Astrocyte of the cerebellum (primary cell): ENCODE measurements at regions not wholly inside any gene's neighbourhood (a gene's known extent, or its start where the extent isn't known, plus 50 kb on each side); places are given as distances from the start of the nearest gene placed in this dataset.

ENCODE experiments used
- DNase-seq: peaks from one replicate; pipeline ENCODE4 v3.0.0-alpha.2; 2011; ENCODE audit warnings: low read depth
- H3K4me3 ChIP-seq: 2 replicates; pipeline ENCODE4 v1.5.1; 2011; ENCODE audit warnings: mild to moderate bottlenecking, low read depth, low read length, moderate library complexity
- in situ Hi-C: cut with HindIII; loops from 2 replicates; pipeline ENCODE4 v1.10.0; 2017; ENCODE audit warnings: low sequenced_read_pairs
- TF ChIP-seq, protein P1 (sequence below): IDR thresholded peaks from 2 replicates; pipeline ENCODE4 v1.5.1; 2012; ENCODE audit warnings: low read length, low read depth, moderate library complexity, mild to moderate bottlenecking; ENCODE audit errors: missing control alignments

DNA sequence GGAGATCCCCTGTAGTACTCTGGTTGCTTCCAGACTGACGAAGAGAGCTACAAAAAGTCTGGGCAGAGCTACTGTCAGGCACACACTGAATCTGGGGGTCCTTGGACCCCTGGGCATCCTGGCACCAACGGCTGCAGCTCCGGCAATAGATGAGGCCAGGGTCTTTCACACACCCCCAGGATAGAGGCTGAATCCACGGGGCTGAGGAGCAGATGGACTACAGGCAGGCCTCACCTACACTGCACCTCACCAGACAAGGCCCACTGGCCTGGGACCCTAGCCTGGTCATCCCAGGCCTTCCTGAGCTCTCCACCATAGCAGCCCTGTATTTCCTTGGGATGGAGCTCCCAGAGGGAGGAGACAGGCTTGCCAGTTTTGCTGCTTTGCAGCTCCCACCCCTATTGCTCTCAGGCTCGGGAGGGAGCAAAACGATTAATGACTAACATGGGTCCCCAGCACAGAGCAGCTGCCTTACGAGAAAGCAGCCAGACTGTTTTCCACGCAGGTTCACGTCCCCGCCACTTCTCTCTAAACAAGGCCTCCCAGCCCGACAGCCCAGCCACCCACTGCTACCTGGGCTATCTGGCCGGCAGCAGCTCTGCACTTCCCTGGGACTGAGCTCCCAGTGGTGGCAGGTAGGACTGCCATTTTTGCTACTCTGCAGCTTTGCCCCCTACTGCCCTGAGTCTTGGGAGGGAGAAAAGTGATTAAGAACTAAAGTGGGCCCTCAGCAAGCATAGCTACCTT lies 1022.5 kb upstream of the ADGRL2 start:
- TF ChIP-seq, protein P1, sequence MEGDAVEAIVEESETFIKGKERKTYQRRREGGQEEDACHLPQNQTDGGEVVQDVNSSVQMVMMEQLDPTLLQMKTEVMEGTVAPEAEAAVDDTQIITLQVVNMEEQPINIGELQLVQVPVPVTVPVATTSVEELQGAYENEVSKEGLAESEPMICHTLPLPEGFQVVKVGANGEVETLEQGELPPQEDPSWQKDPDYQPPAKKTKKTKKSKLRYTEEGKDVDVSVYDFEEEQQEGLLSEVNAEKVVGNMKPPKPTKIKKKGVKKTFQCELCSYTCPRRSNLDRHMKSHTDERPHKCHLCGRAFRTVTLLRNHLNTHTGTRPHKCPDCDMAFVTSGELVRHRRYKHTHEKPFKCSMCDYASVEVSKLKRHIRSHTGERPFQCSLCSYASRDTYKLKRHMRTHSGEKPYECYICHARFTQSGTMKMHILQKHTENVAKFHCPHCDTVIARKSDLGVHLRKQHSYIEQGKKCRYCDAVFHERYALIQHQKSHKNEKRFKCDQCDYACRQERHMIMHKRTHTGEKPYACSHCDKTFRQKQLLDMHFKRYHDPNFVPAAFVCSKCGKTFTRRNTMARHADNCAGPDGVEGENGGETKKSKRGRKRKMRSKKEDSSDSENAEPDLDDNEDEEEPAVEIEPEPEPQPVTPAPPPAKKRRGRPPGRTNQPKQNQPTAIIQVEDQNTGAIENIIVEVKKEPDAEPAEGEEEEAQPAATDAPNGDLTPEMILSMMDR, result no peak
- DNase-seq, result no peak

DNA sequence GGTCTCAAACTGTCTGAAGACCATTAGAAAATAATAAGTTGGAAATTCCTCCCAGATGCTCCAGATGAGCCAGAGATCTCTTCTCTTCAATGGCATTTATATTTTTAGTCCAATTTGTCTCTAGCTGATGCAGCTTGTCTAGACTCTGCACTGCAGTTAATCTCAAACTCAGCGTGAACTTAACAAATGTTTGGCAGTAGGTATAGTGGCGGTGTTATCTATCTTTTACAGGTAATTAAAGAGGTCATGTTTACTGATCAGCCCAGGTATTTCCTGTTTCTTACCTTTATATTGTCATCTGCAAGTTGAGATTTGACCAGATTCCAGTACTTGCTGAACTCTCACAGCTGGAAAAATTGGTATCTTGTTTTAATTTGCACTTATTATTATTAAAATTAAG lies 1024.5 kb upstream of the ADGRL2 start:
- H3K4me3 ChIP-seq, result no peak overlapping the region
- TF ChIP-seq, protein P1, result no peak
- in situ Hi-C loops, result no loop called here
- DNase-seq, result no peak

More for the DNA sequence above, 1022.5 kb upstream of the ADGRL2 start:
- no peak overlapping the region for H3K4me3 ChIP-seq
- in situ Hi-C loops, result no loop called here

DNA sequence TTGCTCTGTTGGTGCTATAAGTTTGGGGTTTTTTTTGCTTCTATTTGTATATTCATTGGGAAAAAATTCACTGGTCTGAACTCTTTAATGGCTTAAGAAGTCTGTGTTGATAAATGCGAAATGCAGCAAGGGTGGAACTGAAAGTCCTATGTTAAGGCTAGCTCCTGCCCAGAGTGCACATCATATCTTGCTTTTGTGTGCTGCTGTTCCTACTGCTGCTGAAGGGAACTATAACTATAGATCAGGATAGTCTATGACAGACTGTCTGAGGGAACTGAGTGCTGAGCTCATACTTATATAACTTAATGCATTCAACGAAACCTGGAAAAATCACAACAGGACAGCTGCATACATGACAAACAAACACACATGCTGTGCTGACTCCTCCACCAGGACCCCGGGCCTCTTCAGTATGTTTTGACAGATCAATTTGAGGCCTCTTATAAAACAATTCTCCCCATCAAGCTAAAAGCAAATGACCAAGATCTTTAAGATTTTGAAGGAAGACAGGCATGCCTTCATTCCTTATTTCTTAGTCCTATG lies 1031.5 kb upstream of the ADGRL2 start:
- no peak overlapping the region for H3K4me3 ChIP-seq
- TF ChIP-seq, protein P1, result no peak
- DNase-seq, result no peak
- in situ Hi-C loops, result no loop called here

DNA sequence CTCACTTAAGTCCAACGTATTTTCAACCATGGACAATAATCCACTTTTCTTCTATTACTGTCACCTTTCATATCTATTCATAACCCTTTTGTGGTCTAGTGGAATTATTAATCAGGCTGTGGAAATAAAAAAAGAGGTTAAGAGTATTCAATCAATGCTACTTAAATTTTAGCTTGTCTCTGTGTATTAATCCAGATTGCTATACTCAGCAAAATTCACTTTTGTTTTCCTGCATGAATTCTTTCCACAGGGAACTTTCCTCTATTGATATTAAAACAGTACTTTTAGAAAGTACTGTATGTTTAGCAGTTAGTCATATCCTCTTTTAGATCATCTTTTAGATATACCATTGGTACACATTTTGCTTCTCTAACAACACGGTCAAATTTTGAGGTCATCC lies 1033.0 kb upstream of the ADGRL2 start:
- H3K4me3 ChIP-seq, result no peak overlapping the region
- in situ Hi-C loops, result no loop called here
- DNase-seq, result no peak
- TF ChIP-seq, protein P1, result no peak

DNA sequence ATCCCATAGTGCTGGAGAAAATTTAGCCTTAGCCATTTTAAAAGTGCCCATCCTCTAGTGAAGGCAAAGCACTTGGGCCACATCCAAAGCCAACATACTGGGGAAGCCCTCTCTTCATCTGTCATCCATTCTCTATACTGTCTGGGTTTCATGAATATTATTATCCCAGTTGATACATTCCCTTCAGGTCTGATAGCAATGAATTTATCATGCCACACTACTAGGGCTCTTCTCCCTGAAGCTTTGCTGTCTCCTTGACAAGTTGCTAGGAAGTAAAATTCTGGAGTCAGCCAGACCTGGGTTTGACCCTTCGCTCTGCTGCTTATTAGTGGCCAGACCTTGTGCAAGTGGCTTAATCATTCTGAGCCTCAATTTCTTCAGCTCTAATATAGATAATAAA lies 1041.4 kb upstream of the ADGRL2 start:
- TF ChIP-seq, protein P1, result no peak
- H3K4me3 ChIP-seq, result no peak overlapping the region
- no peak for DNase-seq
- in situ Hi-C loops, result no loop called here

DNA sequence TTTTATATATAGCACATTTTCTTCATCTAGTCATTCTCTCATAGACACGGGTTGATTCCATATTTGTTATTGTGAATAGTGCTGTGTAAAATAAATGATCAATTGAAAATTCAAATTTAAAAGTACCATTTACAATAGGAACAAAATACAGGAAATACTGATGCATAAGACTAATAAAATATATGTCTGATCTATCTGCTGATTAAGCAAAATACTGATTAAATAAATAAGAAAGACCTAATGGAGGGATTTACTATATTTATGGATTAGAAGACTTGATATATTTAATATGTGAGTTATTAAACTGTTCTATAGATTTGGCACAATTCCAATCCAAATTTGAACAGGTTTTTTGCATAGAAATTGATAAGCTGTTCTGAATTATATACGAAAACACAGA lies 1044.8 kb upstream of the ADGRL2 start:
- no peak for DNase-seq
- in situ Hi-C loops, result no loop called here
- no peak overlapping the region for H3K4me3 ChIP-seq
- TF ChIP-seq, protein P1, result no peak
